ENCODE measurements at regions not wholly inside any gene's neighbourhood (a gene's known extent, or its start where the extent isn't known, plus 50 kb on each side); places are given as distances from the start of the nearest gene placed in this dataset.
"Not testable (repeated sequence)": the region's sequence is repeated elsewhere in the genome, so short reads cannot be mapped to it uniquely, and the experiment has no call there.

GRCh38 chr7:133132906-133133305, 51.0 kb upstream of the CHCHD3 start:
- DNase-seq (ENCODE audit: low read depth in 2 of 2), result no peak

- DNase-seq (ENCODE audit: low read depth in 2 of 2), result no peak
Measured at GRCh38 chr7:133134810-133135209, 52.9 kb upstream of the CHCHD3 start.

DNA sequence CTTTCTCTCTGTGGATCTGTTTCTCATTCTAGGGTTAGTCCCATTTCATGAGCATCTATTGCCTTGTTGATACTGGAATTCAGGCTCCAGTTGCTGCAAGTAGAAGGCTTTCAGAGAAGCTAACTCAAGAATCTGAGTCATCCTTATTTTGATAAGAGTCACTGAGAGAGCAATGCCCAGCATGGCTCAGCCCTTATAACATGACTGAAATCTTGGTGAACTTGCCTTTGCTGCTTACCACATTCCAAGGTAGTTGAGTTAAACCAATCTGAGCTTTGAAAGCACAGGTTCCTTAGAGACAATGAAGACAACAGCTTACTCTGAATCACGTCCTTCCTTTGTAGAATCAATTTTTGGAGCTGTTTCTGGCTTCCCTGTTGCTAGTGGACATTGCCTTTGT, 53.6 kb upstream of the CHCHD3 start:
- no peak for DNase-seq (ENCODE audit: low read depth in 2 of 2)

DNA sequence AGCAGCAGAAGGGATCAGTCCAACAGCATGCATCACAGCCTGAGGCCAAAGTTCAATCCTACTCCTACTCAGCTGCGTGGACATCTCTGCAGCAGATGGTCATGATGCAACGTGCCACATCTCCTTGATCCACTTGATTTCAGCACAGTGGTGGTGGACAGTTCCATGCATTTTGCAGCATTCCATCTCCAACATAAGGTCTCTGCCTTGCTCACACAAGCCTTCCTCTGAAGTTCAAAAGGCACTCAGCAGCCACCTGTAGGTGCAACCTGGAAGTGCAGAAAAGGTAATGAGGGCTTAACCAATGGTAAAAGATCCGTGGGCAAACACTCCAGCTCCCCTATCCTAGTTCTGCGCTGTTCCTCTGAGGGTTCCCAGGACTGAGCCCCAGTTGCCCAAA, 57.5 kb upstream of the CHCHD3 start:
- DNase-seq (ENCODE audit: low read depth in 2 of 2), result peak; percentile 5 to 12

DNA sequence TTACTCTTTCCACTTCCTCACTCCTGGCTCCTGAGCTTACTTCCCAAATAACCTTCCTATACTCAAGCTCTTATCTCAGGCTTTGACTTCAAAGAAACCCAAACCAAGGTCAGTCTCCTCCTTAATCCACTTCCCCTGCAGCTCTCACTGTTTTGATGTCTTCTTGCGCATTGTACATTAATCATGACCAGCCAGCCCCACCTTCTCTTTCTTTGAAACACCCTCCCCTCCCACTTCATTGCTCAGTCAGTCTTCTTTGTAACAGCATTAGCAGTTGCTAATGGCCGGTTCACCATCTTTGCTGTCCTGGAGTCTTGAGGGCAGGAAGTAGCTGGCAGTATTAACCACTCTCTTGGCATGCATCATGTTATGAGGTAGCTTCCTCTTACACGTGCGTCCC, 57.9 kb upstream of the CHCHD3 start:
- no peak for DNase-seq (ENCODE audit: low read depth in 2 of 2)

- no peak for DNase-seq (ENCODE audit: low read depth in 2 of 2)
Measured at GRCh38 chr7:133140994-133141595, 59.2 kb upstream of the CHCHD3 start.

- DNase-seq (ENCODE audit: low read depth in 2 of 2), result no peak
Measured at GRCh38 chr7:133150760-133151159, 68.9 kb upstream of the CHCHD3 start.

- DNase-seq (ENCODE audit: low read depth in 2 of 2), result no peak
Measured at GRCh38 chr7:133152875-133153274, 71.0 kb upstream of the CHCHD3 start.

GRCh38 chr7:133155146-133155545, 73.3 kb upstream of the CHCHD3 start:
- no peak for DNase-seq (ENCODE audit: low read depth in 2 of 2)

DNA sequence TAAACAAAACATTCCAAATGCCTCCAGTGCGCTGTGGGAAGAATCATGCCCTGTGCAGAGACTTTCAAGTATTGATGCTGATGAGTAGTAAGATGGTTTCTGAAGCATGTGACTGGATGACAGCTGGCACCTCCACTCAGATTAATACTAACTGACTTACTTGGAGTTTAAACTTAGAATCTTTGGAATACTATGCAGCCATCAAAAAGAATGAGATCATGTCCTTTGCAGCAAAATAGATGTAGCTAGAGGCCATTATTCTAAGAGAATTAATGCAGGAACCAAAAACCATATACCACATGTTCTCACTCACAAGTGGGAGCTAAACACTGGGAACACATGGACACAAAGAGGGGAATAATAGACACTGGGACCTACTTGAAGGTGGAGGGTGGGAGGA, 73.8 kb upstream of the CHCHD3 start:
- DNase-seq (ENCODE audit: low read depth in 2 of 2), result no peak

- no peak for DNase-seq (ENCODE audit: low read depth in 2 of 2)
Measured at GRCh38 chr7:133157045-133157444, 75.2 kb upstream of the CHCHD3 start.

DNA sequence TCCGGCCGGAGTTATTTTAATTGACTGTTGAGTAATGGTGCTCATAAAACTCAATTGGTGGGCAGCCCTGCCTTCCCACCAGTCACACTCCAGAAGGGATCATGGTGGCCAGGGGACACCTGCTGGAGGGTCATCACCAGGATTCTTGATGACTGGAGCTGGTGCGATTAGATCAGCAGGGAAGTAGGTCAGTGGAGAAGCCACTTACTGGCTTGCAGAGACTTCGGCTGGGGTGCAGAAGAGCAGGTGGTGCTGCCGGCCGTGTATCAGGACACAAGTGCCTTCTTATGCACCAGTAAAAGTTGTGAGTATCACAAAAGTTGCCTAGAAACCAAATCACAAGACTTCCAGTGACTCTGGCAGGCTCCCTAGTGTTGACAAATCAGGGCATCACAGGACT, 82.6 kb upstream of the CHCHD3 start:
- no peak for DNase-seq (ENCODE audit: low read depth in 2 of 2)

DNA sequence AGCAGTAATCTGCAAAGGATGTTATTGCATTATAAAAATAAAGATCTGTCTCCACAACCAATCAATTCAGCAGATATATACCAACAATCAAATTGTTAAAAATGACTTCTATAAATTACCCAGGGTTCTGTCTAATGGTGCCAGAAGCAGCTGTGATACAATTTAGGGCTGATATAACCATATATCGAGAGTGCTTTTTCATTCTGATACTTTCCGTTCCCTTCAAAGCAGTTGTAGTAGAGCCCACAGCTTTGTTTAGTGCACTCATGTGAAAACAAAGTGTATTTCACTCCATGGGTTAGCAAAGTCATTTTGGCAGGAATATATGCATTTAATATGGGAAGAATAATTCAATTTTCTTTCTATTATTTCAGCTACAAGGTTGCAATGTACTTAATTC, 83.1 kb upstream of the CHCHD3 start:
- no peak for DNase-seq (ENCODE audit: low read depth in 2 of 2)

GRCh38 chr7:133165529-133165928, 83.6 kb upstream of the CHCHD3 start:
- no peak for DNase-seq (ENCODE audit: low read depth in 2 of 2)

DNA sequence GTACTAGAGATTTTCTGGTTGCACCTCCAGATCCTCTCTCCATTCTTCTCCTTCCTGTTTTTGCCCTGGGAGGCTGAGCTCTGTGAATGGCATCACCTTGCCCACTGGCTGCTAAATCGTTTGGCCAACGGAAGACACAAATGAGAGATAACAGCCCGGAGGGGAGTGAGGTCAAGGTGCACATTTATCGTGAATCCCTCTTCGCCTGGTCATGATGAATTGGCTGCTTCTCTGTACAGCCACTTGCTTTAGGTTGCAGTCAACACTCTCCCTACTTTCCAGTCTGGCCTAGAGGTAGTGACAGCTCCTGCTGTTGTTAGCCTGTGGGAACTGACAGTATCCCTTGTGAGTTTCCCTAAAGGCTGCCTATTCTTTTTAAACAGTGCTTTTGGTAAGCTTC, 85.4 kb upstream of the CHCHD3 start:
- DNase-seq (ENCODE audit: low read depth in 2 of 2), result no peak

DNA sequence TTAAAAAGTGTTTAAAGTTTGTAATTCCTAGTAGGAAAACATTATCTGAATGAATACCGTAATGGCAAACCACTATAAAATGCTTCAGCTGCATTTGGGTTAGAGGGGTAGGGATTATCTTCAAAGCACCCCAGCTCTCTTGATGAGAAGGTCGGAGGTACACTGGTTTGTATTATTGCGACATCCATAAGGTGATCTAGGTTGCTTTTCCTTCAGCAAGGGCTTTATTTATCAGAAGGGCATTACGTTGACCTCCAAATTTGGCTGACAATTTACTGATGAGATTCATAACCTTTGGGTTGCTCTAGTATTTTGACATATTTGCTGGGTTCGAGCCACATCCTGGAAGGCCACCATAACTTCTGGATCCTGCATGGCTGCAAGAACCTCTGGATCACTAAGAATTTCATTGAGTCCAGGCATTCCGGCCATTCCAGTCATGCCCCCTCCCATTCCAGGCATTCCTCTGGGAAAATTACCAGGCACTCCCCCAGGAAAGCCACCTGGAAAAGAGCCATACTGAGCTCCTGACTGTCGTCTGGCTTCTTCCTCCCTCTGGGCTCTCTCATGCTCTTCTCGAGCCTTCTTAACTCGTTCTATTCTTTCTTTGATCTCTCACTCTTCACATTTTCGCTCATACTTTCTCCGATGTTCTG, 83.6 kb upstream of the EXOC4 start:
- not testable (repeated sequence) for DNase-seq (ENCODE audit: low read depth in 2 of 2)

- not testable (repeated sequence) for DNase-seq (ENCODE audit: low read depth in 2 of 2)
Measured at GRCh38 chr7:133177476-133177875, 75.4 kb upstream of the EXOC4 start.

GRCh38 chr7:133180717-133181116, 72.2 kb upstream of the EXOC4 start:
- DNase-seq (ENCODE audit: low read depth in 2 of 2), result no peak

- no peak for DNase-seq (ENCODE audit: low read depth in 2 of 2)
Measured at GRCh38 chr7:133183042-133183794, 69.7 kb upstream of the EXOC4 start.

DNA sequence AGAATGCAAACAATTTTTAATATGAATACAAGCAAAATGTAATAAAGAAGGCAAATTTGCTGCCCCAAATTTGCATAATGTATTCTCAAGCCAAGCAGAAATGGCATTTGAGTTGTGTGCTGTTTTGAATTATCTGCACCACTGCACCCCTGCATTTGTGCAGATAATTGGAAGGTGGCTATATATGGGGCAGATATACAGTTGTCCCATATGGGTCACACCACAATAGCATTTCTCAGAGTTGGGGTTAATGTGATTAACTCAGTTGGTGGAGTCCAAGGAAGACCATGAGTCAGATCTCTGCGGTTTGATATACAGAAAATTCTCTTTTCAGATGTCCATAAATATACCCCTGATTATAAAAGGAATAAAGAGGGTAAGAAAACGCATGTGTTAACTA, 68.9 kb upstream of the EXOC4 start:
- DNase-seq (ENCODE audit: low read depth in 2 of 2), result no peak

DNA sequence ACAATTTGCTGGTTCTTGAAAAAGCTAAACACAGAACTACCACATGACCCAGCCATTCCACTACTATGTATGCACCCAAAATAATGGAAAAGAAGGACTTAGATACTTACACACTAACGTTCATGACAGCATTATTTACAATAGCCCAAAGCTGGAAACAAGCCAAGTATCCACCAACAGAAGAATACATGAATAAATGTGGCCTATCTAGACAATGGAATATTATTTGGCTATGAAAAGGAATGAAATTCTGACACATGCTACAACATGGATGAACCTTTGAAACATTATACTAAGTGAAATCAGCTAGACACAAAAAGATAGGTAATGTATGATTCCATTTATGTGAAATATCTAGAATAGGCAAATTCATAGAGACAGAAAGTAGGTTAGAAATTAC, 67.4 kb upstream of the EXOC4 start:
- no peak for DNase-seq (ENCODE audit: low read depth in 2 of 2)

DNA sequence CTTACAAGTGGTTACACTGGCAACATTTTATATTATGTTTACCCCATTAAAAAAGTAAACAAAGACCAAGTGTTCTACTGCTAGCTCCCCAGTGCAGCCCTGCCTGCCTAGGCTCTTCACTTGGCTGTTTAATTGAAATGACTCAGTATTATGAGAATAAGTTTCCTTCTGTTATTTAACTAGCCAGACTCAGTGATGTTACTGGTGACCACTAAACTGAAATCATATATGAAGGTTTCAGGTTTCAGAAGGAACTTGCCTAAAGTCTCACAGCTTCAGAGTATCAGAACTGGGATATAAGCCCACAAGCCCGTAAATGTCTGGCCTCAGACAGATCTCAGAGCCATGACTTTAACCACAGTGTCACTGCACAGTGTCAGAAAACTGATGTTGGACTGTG, 66.8 kb upstream of the EXOC4 start:
- DNase-seq (ENCODE audit: low read depth in 2 of 2), result no peak

- DNase-seq (ENCODE audit: low read depth in 2 of 2), result no peak
Measured at GRCh38 chr7:133190172-133190528, 62.7 kb upstream of the EXOC4 start.
